ENCODE measurements at regions not wholly inside any gene's neighbourhood (a gene's known extent, or its start where the extent isn't known, plus 50 kb on each side); places are given as distances from the start of the nearest gene placed in this dataset.

DNA sequence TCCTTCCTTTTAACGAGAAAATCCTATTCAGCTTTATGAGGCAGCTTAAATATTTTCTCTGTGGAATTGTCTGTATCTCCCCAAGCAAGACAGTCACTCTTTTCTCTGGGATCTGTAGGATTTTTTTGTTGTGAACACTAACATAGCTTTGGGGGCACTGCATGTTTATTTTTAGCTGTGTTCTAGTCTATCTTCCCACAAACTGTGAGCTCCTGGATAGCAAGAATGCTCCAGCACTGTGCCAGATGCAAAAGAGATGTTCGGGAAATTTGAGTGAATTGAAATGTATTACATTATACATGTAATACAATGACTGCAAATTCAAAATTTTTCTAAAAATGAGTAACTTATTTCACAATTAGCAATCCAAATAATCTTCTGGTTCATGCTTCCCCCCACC, 282.2 kb downstream of the PLPP3 start:
- Histone ChIP-seq H3K9ac (replicated peaks in 1 of 4; ENCODE audit: extremely low read depth in 1 of 4, low read depth in 3 of 4, low read length in 3 of 4) (no peak overlapping the region), H2BK120ac (replicated peaks; ENCODE audit: low read depth, low read length) (no peak overlapping the region), H3K14ac (ENCODE audit: insufficient read length) (no peak overlapping the region), H3K79me1 (ENCODE audit: low read depth, low read length) (no peaks in the 10 kb centered on the region), H2AFZ (ENCODE audit: low read length) (no peak overlapping the region), H3K4ac (replicated peaks; ENCODE audit: insufficient read length, low read depth, low read length) (no peak overlapping the region), H2BK20ac (ENCODE audit: low read length) (no peak overlapping the region), H3K4me1 (replicated peaks in 1 of 4; ENCODE audit: control insufficient read depth in 3 of 4, insufficient read depth in 4 of 4, low read length in 3 of 4) (no peaks in the 10 kb centered on the region; a peak in 2 of 7 replicates), H2BK15ac (ENCODE audit: low read length) (no peak overlapping the region), H4K5ac (ENCODE audit: insufficient read length, low read depth, low read length) (no peak overlapping the region), H3K4me3 (ENCODE audit: extremely low read depth in 1 of 4, insufficient read depth in 2 of 4, low read depth in 3 of 4, low read length in 4 of 4) (no peak overlapping the region), H3K56ac (replicated peaks; ENCODE audit: insufficient read length, low read depth, low read length) (no peak overlapping the region), H3K79me2 (ENCODE audit: control insufficient read depth in 1 of 2, insufficient read depth in 2 of 2, low read length in 2 of 2) (no peaks in the 10 kb centered on the region), H2AK5ac (ENCODE audit: low read depth, low read length) (no peak overlapping the region), H3K4me2 (ENCODE audit: insufficient read depth in 1 of 2, low read depth in 2 of 2, low read length in 2 of 2) (no peak overlapping the region), H4K8ac (ENCODE audit: extremely low read depth, insufficient read depth, low read length) (no peak overlapping the region), H3K18ac (ENCODE audit: extremely low read depth, low read length) (no peak overlapping the region), H3K27ac (ENCODE audit: low read depth, low read length) (no peak overlapping the region), H3K23me2 (ENCODE audit: low read depth, low read length) (no peaks in the 10 kb centered on the region; the same call in 1 of the 2 replicates), H3K27me3 (replicated peaks in 1 of 4; ENCODE audit: control insufficient read depth in 3 of 4, extremely low read depth in 1 of 4, insufficient read depth in 3 of 4, low read length in 3 of 4) (no peaks in the 10 kb centered on the region), H4K20me1 (replicated peaks in 1 of 2; ENCODE audit: control insufficient read depth in 1 of 2, insufficient read depth in 2 of 2, low read length in 2 of 2) (no peaks in the 10 kb centered on the region), H4K91ac (replicated peaks; ENCODE audit: insufficient read length, low read length) (no peak overlapping the region), H2BK5ac (ENCODE audit: low read depth, low read length) (no peak overlapping the region), H3K36me3 (ENCODE audit: control insufficient read depth in 2 of 4, insufficient read depth in 4 of 4, low read length in 3 of 4) (no peaks in the 10 kb centered on the region), H3K9me3 (ENCODE audit: insufficient read depth in 2 of 2, low read depth in 1 of 2, low read length in 1 of 2) (no peaks in the 10 kb centered on the region), H3K23ac (ENCODE audit: insufficient read length) (no peak overlapping the region), H2BK12ac (ENCODE audit: low read depth, low read length) (no peak overlapping the region)
- WGBS, 2 experiments (ENCODE audit: extremely low coverage in 1 of 2, insufficient coverage in 1 of 2, insufficient read length in 1 of 2, insufficient replicate concordance in 2 of 2, low coverage in 1 of 2, low lambda C conversion rate in 2 of 2, missing lambda C conversion rate in 1 of 2): 79% methylated on average over 2 of the region's 2 CpGs; no CpG with 5 or more reads in 1 of the 2 experiments
- ChIA-PET CTCF (ENCODE audit: partially characterized antibody) (interaction anchor here (1.2 kb wide), 1 partner anchor 127 kb away, joined by 3 read pairs; no protein-coding TSS in a partner anchor), POLR2A (ENCODE audit: partially characterized antibody) (no interaction called here)
- DNase-seq (ENCODE audit: low read depth in 1 of 2, low spot score in 2 of 2) (no peak), FAIRE-seq (no peak)
- no peak for TF ChIP-seq BACH1 (IDR thresholded peaks at IDR 0.05; ENCODE audit: low read length)
- no peak for TF ChIP-seq KDM1A (IDR thresholded peaks at IDR 0.05; ENCODE audit: borderline replicate concordance, low read length)
- TF ChIP-seq BRCA1 (IDR thresholded peaks at IDR 0.05; ENCODE audit: low read depth, low read length): no peak
- no peak for TF ChIP-seq POLR2AphosphoS5 (IDR thresholded peaks at IDR 0.05; ENCODE audit: low read depth, low read length)
- no peak for TF ChIP-seq PHF8 (conservative IDR thresholded peaks at IDR 0.05; ENCODE audit: low read depth, low read length)
- TF ChIP-seq SP2 (IDR thresholded peaks at IDR 0.05; ENCODE audit: low read length): no peak
- TF ChIP-seq, protein P1, sequence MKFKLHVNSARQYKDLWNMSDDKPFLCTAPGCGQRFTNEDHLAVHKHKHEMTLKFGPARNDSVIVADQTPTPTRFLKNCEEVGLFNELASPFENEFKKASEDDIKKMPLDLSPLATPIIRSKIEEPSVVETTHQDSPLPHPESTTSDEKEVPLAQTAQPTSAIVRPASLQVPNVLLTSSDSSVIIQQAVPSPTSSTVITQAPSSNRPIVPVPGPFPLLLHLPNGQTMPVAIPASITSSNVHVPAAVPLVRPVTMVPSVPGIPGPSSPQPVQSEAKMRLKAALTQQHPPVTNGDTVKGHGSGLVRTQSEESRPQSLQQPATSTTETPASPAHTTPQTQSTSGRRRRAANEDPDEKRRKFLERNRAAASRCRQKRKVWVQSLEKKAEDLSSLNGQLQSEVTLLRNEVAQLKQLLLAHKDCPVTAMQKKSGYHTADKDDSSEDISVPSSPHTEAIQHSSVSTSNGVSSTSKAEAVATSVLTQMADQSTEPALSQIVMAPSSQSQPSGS (IDR thresholded peaks at IDR 0.05; ENCODE audit: low read length): no peak
- no peak for TF ChIP-seq RAD21 (IDR thresholded peaks at IDR 0.05 in 1 of 2, conservative IDR thresholded peaks at IDR 0.05 in 1 of 2; ENCODE audit: low read depth in 2 of 2, low read length in 2 of 2)
- TF ChIP-seq SIN3A (conservative IDR thresholded peaks at IDR 0.05 in 1 of 2, IDR thresholded peaks at IDR 0.05 in 1 of 2; ENCODE audit: low read depth in 1 of 2, low read length in 2 of 2): no peak
- no peak for TF ChIP-seq BCL11A (IDR thresholded peaks at IDR 0.05; ENCODE audit: low read depth in 2 of 2, low read length in 2 of 2)
